Kidney (tissue), 13 donors: ENCODE measurements at regions not wholly inside any gene's neighbourhood (a gene's known extent, or its start where the extent isn't known, plus 50 kb on each side); places are given as distances from the start of the nearest gene placed in this dataset.

ENCODE experiments used
- DNase-seq, 5 donors: peaks; one replicate each; pipeline ENCODE4 v3.0.0-alpha.2; 2013 to 2020
- FAIRE-seq: peaks from 2 replicates; lab custom pipeline; 2012; peaks lifted over from hg19 to GRCh38; lab: Jason Lieb, UNC
- H3K27ac ChIP-seq, 2 donors: one replicate each; pipeline ENCODE4 v1.7.0; 2013; ENCODE audit warnings: low read depth in 2 of 2, low read length in 2 of 2, inconsistent platforms in 1 of 2
- H3K27me3 ChIP-seq: one replicate; pipeline ENCODE4 v1.7.1; 2013; ENCODE audit warnings: low read length, inconsistent platforms; ENCODE audit not compliant: control insufficient read depth, insufficient read depth
- H3K36me3 ChIP-seq, 3 donors: one replicate each; pipeline versions ENCODE4 v1.7.0 to v1.7.1; 2013; ENCODE audit warnings: low read length in 3 of 3, control low read depth in 1 of 3, inconsistent platforms in 1 of 3; ENCODE audit not compliant: insufficient read depth in 3 of 3, control insufficient read depth in 2 of 3
- H3K4me1 ChIP-seq, 3 donors: one replicate each; pipeline versions ENCODE4 v1.7.0 to v1.7.1; 2013; ENCODE audit warnings: low read length in 3 of 3, inconsistent platforms in 1 of 3, low read depth in 1 of 3; ENCODE audit not compliant: control insufficient read depth in 2 of 3, insufficient read depth in 2 of 3
- H3K4me3 ChIP-seq, 3 donors: one replicate each; pipeline versions ENCODE4 v1.7.0 to v1.8.1; 2013; ENCODE audit warnings: low read length in 3 of 3, control low read depth in 1 of 3, inconsistent platforms in 1 of 3
- H3K9ac ChIP-seq, 3 donors: one replicate each; pipeline versions ENCODE4 v1.7.0 to v1.7.1; 2013; ENCODE audit warnings: low read length in 3 of 3, control low read depth in 1 of 3, inconsistent platforms in 1 of 3
- H3K9me3 ChIP-seq, 3 donors: one replicate each; pipeline versions ENCODE4 v1.7.0 to v1.7.1; 2013; ENCODE audit warnings: low read length in 3 of 3, control low read depth in 1 of 3, inconsistent platforms in 1 of 3; ENCODE audit not compliant: control insufficient read depth in 2 of 3, insufficient read depth in 1 of 3
- intact Hi-C: fragments of 100-400 bp; cut with DNase I; formaldehyde crosslinking; loops from one replicate; pipeline ENCODE4 v1.11.1; 2022
- TF ChIP-seq, protein P1 (sequence below): IDR thresholded peaks from 3 replicates; pipeline ENCODE4 v1.5.1; 2012; ENCODE audit warnings: mild to moderate bottlenecking, moderate library complexity, borderline replicate concordance; ENCODE audit not compliant: insufficient read depth; ENCODE audit errors: extremely low read depth
- donor health status: control.
- donor health status: control.
- donor health status: control.
- donor health status: control.
- donor health status: control.
- donor health status: DM: yes; HTN: yes; CAD: no.
- donor health status: Normal renal cell carcinoma (clear cell type).

DNA sequence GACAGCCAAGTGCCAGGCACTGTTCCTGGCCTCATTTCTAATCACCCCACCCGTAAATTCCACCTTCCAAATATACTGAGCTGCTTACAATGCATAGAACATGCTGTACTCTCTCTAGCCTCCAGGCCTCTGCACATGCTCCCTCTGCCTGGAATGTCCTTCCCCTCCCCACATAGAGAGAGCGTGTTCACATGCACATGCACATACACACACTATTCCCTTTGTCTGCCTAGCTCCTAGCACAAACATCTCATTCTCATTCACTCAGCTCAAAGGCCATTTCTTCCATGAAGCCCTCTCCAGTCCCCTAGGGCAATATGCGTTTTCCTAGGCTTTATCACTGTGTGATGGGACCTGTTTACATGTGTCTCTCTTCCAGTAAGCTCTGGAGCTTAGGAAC is 144.6 kb downstream of the WT1 start:
- no peaks in the 10 kb centered on the region for H3K27me3 ChIP-seq

GRCh38 chr11:32297611-32298011 is 137.7 kb downstream of the WT1 start:
- no peak overlapping the region for H3K27ac ChIP-seq
- no peaks in the 10 kb centered on the region for H3K4me1 ChIP-seq
- FAIRE-seq (no peak), DNase-seq (peak in 3 of 5 donors; percentile 30 to 82 (median 66))
- no peak overlapping the region for H3K9ac ChIP-seq
- peaks cover 0 to 4% (median 0%) of the 10 kb centered on the region in 3 donors for H3K9me3 ChIP-seq
- no peak overlapping the region for H3K4me3 ChIP-seq
- intact Hi-C loops: no loop called here
- TF ChIP-seq, protein P1, sequence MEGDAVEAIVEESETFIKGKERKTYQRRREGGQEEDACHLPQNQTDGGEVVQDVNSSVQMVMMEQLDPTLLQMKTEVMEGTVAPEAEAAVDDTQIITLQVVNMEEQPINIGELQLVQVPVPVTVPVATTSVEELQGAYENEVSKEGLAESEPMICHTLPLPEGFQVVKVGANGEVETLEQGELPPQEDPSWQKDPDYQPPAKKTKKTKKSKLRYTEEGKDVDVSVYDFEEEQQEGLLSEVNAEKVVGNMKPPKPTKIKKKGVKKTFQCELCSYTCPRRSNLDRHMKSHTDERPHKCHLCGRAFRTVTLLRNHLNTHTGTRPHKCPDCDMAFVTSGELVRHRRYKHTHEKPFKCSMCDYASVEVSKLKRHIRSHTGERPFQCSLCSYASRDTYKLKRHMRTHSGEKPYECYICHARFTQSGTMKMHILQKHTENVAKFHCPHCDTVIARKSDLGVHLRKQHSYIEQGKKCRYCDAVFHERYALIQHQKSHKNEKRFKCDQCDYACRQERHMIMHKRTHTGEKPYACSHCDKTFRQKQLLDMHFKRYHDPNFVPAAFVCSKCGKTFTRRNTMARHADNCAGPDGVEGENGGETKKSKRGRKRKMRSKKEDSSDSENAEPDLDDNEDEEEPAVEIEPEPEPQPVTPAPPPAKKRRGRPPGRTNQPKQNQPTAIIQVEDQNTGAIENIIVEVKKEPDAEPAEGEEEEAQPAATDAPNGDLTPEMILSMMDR: no peak
- H3K27me3 ChIP-seq: no peaks in the 10 kb centered on the region
- H3K36me3 ChIP-seq: no peaks in the 10 kb centered on the region

More for the DNA sequence above, 144.6 kb downstream of the WT1 start:
- intact Hi-C loops: no loop called here
- Histone ChIP-seq H3K9ac (no peak overlapping the region), H3K27ac (no peak overlapping the region), H3K4me3 (no peak overlapping the region), H3K36me3 (no peaks in the 10 kb centered on the region), H3K4me1 (no peaks in the 10 kb centered on the region), H3K9me3 (peaks cover 0 to 4% (median 0%) of the 10 kb centered on the region in 3 donors)
- no peak for FAIRE-seq
- TF ChIP-seq, protein P1: no peak
- no peak for DNase-seq

- no peaks in the 10 kb centered on the region for H3K36me3 ChIP-seq
- intact Hi-C loops: no loop called here
- no peak for DNase-seq
- FAIRE-seq: no peak
- no peaks in the 10 kb centered on the region for H3K4me1 ChIP-seq
- H3K9ac ChIP-seq: no peak overlapping the region
- no peaks in the 10 kb centered on the region for H3K27me3 ChIP-seq
- no peak overlapping the region for H3K4me3 ChIP-seq
- no peaks in the 10 kb centered on the region for H3K9me3 ChIP-seq
- TF ChIP-seq, protein P1: no peak
- no peak overlapping the region for H3K27ac ChIP-seq
Measured at GRCh38 chr11:32302826-32303225, 132.5 kb downstream of the WT1 start.

DNA sequence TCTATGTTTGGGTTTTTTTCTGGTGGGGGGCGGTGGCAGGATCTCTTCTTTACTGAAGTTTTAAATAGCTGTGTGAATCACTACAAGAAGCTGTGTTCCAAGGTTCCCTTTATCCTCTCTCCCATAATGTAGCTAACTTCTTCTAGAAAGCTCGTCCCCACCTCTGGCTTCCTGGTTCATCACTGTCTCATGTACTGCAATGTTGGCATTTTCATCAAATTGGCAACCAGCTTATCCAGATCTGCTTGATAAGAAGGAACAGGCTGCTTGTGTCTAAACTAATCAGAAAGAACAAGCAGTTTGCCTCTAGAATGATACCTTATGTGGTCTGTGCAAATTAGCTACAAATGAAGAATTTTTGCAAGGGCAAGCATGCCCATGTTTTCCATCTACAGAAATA is 130.8 kb downstream of the WT1 start:
- Histone ChIP-seq H3K9ac (no peak overlapping the region), H3K4me1 (no peaks in the 10 kb centered on the region), H3K9me3 (no peaks in the 10 kb centered on the region), H3K4me3 (no peak overlapping the region), H3K27me3 (no peaks in the 10 kb centered on the region), H3K27ac (no peak overlapping the region), H3K36me3 (no peaks in the 10 kb centered on the region)
- intact Hi-C loops: no loop called here
- TF ChIP-seq, protein P1: no peak
- FAIRE-seq (no peak), DNase-seq (no peak)
